GM12878 (cell line): ENCODE measurements at regions not wholly inside any gene's neighbourhood (a gene's known extent, or its start where the extent isn't known, plus 50 kb on each side); places are given as distances from the start of the nearest gene placed in this dataset.

Experiments used
- ATF7 ChIP-seq: fragments of 450-650 bp; IDR thresholded peaks from 2 replicates; pipeline ENCODE4 v1.6.1; 2016; ENCODE audit warnings: low read depth, mild to moderate bottlenecking
- CREB1 ChIP-seq: IDR thresholded peaks from 2 replicates; pipeline ENCODE4 v1.6.1; 2012; ENCODE audit warnings: low read depth, mild to moderate bottlenecking, inconsistent platforms
- CREM ChIP-seq: IDR thresholded peaks from 2 replicates; pipeline ENCODE4 v1.6.1; 2014; ENCODE audit warnings: antibody characterized with exemption, low read depth
- EGR1 ChIP-seq, 2 experiments: IDR thresholded peaks; 1 replicate in 1 of 2; 2 replicates in 1 of 2; pipeline ENCODE4 v1.6.1; 2011 to 2012; ENCODE audit warnings: low read depth in 2 of 2, low read length in 2 of 2, borderline replicate concordance in 1 of 2, mild to moderate bottlenecking in 1 of 2, moderate library complexity in 1 of 2
- JUNB ChIP-seq: IDR thresholded peaks from 2 replicates; pipeline ENCODE4 v1.6.1; 2016; ENCODE audit warnings: antibody characterized with exemption, mild to moderate bottlenecking
- NBN ChIP-seq: fragments of 450-650 bp; IDR thresholded peaks from 2 replicates; pipeline ENCODE4 v1.6.1; 2016
- POLR2A ChIP-seq: IDR thresholded peaks from 2 replicates; pipeline ENCODE4 v1.6.1; 2011; ENCODE audit warnings: low read depth, mild to moderate bottlenecking, low read length
- POLR2AphosphoS5 ChIP-seq: IDR thresholded peaks from 2 replicates; pipeline ENCODE4 v1.6.1; 2011; ENCODE audit warnings: mild to moderate bottlenecking, low read length, inconsistent platforms
- TF ChIP-seq, protein P1 (sequence below): IDR thresholded peaks from 2 replicates; pipeline ENCODE4 v1.6.1; 2012; ENCODE audit warnings: mild to moderate bottlenecking, low read depth, low read length
- TF ChIP-seq, protein P2 (sequence below), 3 experiments: IDR thresholded peaks in 2 of 3; conservative IDR thresholded peaks in 1 of 3; 2 replicates each; pipeline ENCODE4 v1.5.1; 2011; ENCODE audit warnings: low read depth in 3 of 3, low read length in 3 of 3, mild to moderate bottlenecking in 3 of 3, control low read depth in 2 of 3, moderate library complexity in 2 of 3, inconsistent platforms in 1 of 3, mixed read lengths in 1 of 3; ENCODE audit not compliant: control insufficient read depth in 2 of 3, insufficient read depth in 1 of 3; ENCODE audit errors: extremely low read depth in 1 of 3
- TF ChIP-seq, protein P3 (sequence below): IDR thresholded peaks from 2 replicates; pipeline ENCODE4 v1.6.1; 2012; ENCODE audit warnings: low read depth, low read length, improper control_type of control experiment
- TF ChIP-seq, protein P4 (sequence below): IDR thresholded peaks from 2 replicates; pipeline ENCODE4 v1.6.1; 2011; ENCODE audit warnings: low read depth, mild to moderate bottlenecking, low read length, moderate library complexity, borderline replicate concordance; ENCODE audit errors: extremely low read depth

DNA sequence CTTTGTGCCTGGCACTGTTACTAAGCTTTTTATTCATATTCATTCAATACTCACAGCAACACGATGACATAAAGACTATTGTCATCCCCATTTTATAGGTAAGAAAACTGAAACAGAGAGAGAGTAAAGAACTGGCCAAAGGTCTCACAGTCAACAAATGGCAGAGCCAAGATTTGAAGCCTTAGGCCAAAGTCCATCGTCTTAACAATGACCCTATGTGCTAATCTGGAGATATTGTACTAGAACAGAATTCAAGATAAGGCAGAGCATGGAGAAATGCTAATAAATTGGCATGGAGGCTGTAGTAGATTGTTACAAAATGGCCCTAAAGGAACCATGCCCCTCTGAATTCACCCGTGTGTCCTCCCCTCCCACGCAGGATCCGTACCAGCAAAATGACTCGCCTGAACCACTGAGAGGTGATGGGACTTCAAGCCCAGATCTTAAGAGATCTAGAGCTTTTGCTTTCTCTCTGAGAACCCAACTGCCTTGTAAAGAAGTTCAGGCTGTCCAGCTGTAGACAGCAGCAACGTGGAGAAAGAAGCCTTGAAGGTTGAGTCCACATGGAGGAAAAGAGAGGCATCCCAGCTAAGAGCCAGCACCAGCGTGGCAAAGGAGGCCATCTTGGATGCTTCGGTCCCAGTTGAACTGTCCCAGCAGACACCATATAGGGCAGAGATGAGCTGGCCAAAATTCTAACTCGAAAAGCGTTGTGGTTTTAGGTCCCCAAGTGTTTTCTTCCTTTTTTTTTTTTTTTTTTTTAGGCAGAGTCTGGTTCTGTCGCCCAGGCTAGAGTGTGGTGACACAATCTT lies 52.8 kb upstream of the RBM47 start:
- TF ChIP-seq EGR1 (IDR thresholded peaks at IDR 0.05; ENCODE audit: borderline replicate concordance in 1 of 2, low read depth in 2 of 2, low read length in 2 of 2): no peak
- TF ChIP-seq, protein P1, sequence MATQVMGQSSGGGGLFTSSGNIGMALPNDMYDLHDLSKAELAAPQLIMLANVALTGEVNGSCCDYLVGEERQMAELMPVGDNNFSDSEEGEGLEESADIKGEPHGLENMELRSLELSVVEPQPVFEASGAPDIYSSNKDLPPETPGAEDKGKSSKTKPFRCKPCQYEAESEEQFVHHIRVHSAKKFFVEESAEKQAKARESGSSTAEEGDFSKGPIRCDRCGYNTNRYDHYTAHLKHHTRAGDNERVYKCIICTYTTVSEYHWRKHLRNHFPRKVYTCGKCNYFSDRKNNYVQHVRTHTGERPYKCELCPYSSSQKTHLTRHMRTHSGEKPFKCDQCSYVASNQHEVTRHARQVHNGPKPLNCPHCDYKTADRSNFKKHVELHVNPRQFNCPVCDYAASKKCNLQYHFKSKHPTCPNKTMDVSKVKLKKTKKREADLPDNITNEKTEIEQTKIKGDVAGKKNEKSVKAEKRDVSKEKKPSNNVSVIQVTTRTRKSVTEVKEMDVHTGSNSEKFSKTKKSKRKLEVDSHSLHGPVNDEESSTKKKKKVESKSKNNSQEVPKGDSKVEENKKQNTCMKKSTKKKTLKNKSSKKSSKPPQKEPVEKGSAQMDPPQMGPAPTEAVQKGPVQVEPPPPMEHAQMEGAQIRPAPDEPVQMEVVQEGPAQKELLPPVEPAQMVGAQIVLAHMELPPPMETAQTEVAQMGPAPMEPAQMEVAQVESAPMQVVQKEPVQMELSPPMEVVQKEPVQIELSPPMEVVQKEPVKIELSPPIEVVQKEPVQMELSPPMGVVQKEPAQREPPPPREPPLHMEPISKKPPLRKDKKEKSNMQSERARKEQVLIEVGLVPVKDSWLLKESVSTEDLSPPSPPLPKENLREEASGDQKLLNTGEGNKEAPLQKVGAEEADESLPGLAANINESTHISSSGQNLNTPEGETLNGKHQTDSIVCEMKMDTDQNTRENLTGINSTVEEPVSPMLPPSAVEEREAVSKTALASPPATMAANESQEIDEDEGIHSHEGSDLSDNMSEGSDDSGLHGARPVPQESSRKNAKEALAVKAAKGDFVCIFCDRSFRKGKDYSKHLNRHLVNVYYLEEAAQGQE: no peak
- TF ChIP-seq, protein P2, sequence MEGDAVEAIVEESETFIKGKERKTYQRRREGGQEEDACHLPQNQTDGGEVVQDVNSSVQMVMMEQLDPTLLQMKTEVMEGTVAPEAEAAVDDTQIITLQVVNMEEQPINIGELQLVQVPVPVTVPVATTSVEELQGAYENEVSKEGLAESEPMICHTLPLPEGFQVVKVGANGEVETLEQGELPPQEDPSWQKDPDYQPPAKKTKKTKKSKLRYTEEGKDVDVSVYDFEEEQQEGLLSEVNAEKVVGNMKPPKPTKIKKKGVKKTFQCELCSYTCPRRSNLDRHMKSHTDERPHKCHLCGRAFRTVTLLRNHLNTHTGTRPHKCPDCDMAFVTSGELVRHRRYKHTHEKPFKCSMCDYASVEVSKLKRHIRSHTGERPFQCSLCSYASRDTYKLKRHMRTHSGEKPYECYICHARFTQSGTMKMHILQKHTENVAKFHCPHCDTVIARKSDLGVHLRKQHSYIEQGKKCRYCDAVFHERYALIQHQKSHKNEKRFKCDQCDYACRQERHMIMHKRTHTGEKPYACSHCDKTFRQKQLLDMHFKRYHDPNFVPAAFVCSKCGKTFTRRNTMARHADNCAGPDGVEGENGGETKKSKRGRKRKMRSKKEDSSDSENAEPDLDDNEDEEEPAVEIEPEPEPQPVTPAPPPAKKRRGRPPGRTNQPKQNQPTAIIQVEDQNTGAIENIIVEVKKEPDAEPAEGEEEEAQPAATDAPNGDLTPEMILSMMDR (IDR thresholded peaks at IDR 0.05 in 2 of 3, conservative IDR thresholded peaks at IDR 0.05 in 1 of 3; ENCODE audit: control insufficient read depth in 2 of 3, extremely low read depth in 1 of 3, insufficient read depth in 1 of 3, low read depth in 3 of 3, low read length in 3 of 3): no peak
- TF ChIP-seq CREM: no peak
- TF ChIP-seq JUNB: no peak
- no peak for TF ChIP-seq POLR2A
- TF ChIP-seq NBN: no peak
- no peak for TF ChIP-seq CREB1
- TF ChIP-seq, protein P3, sequence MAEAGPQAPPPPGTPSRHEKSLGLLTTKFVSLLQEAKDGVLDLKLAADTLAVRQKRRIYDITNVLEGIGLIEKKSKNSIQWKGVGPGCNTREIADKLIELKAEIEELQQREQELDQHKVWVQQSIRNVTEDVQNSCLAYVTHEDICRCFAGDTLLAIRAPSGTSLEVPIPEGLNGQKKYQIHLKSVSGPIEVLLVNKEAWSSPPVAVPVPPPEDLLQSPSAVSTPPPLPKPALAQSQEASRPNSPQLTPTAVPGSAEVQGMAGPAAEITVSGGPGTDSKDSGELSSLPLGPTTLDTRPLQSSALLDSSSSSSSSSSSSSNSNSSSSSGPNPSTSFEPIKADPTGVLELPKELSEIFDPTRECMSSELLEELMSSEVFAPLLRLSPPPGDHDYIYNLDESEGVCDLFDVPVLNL: no peak
- no peak for TF ChIP-seq POLR2AphosphoS5
- TF ChIP-seq, protein P4, sequence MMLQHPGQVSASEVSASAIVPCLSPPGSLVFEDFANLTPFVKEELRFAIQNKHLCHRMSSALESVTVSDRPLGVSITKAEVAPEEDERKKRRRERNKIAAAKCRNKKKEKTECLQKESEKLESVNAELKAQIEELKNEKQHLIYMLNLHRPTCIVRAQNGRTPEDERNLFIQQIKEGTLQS: no peak
- no peak for TF ChIP-seq ATF7
